ENCODE measurements at regions not wholly inside any gene's neighbourhood (a gene's known extent, or its start where the extent isn't known, plus 50 kb on each side); places are given as distances from the start of the nearest gene placed in this dataset.

DNA sequence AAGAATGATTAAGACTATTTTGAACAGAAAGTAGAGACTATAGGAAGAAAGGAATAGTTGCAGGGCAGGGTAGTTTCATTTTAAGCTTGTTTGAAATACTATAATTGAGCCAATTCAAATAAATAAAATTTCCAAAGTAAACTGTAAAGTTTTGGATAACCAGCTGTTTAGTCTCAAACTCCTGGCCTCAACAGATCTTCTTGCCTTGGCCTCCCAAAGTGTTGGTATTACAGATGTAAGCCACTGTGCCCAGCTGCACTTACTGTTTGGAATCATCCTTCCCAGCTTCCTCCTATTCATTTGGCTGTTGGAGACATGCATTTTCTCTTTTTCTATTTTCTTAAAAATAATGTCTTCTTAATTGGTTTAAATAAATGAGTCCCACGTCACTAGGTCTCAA is 231.0 kb downstream of the NNT start:
- TF ChIP-seq POLR2A (IDR thresholded peaks at IDR 0.05; ENCODE audit: low read length) (no peak), GATA1 (IDR thresholded peaks at IDR 0.05; ENCODE audit: low read depth, low read length) (no peak)
